Keratinocyte (primary cell): ENCODE measurements at regions not wholly inside any gene's neighbourhood (a gene's known extent, or its start where the extent isn't known, plus 50 kb on each side); places are given as distances from the start of the nearest gene placed in this dataset.

ENCODE experiments used
- DNase-seq: peaks from one replicate; pipeline ENCODE4 v3.0.0-alpha.2; 2011; ENCODE audit warnings: low read depth, missing footprints, low spot score
- FAIRE-seq: peaks from 2 replicates; lab custom pipeline; 2011; peaks lifted over from hg19 to GRCh38; lab: Jason Lieb, UNC
- H2AFZ ChIP-seq: 2 replicates; pipeline ENCODE4 v1.6.0; 2012; ENCODE audit warnings: low read length, control low read depth, inconsistent platforms; ENCODE audit not compliant: control insufficient read depth
- H3K27ac ChIP-seq: 2 replicates; pipeline ENCODE4 v1.5.1; 2011; ENCODE audit warnings: low read length; ENCODE audit not compliant: control insufficient read depth, insufficient read depth
- H3K27me3 ChIP-seq: 3 replicates; pipeline ENCODE4 v1.6.0; 2011; ENCODE audit warnings: low read length; ENCODE audit not compliant: control insufficient read depth, insufficient read depth; ENCODE audit errors: extremely low read depth
- H3K36me3 ChIP-seq, 2 experiments: 2 replicates in 1 of 2; 3 replicates in 1 of 2; pipeline ENCODE4 v1.5.1; 2011; ENCODE audit warnings: low read length in 2 of 2, mild to moderate bottlenecking in 1 of 2; ENCODE audit not compliant: control insufficient read depth in 2 of 2, insufficient read depth in 2 of 2; ENCODE audit errors: extremely low read depth in 1 of 2
- H3K4me1 ChIP-seq: 3 replicates; pipeline ENCODE4 v1.5.1; 2011; ENCODE audit warnings: low read length; ENCODE audit not compliant: control insufficient read depth, insufficient read depth; ENCODE audit errors: extremely low read depth
- H3K4me2 ChIP-seq: 3 replicates; pipeline ENCODE4 v1.6.0; 2011; ENCODE audit warnings: low read depth, low read length; ENCODE audit not compliant: control insufficient read depth, insufficient read depth; ENCODE audit errors: extremely low read depth
- H3K4me3 ChIP-seq, 3 experiments: fragments of 200-600 bp in 1 of 3; sonication (generic) in 1 of 3; 2 replicates in 2 of 3; 3 replicates in 1 of 3; pipeline ENCODE4 v1.5.1; 2011 to 2016; ENCODE audit warnings: low read length in 3 of 3, mild to moderate bottlenecking in 3 of 3, control low read depth in 2 of 3, inconsistent platforms in 1 of 3, low read depth in 1 of 3, mixed read lengths in 1 of 3, mixed run types in 1 of 3, moderate library complexity in 1 of 3; ENCODE audit not compliant: control insufficient read depth in 2 of 3, insufficient read depth in 2 of 3; ENCODE audit errors: extremely low read depth in 1 of 3
- H3K79me2 ChIP-seq: 2 replicates; pipeline ENCODE4 v1.6.0; 2012; ENCODE audit warnings: low read length; ENCODE audit not compliant: control insufficient read depth, insufficient read depth
- H3K9ac ChIP-seq: 3 replicates; pipeline ENCODE4 v1.6.0; 2011; ENCODE audit warnings: low read length; ENCODE audit not compliant: control insufficient read depth, insufficient read depth; ENCODE audit errors: extremely low read depth
- H3K9me1 ChIP-seq: 3 replicates; pipeline ENCODE4 v1.6.0; 2011; ENCODE audit warnings: low read length; ENCODE audit not compliant: control insufficient read depth, insufficient read depth; ENCODE audit errors: extremely low read depth
- H3K9me3 ChIP-seq: 2 replicates; pipeline ENCODE4 v1.5.1; 2012; ENCODE audit warnings: low read depth, low read length; ENCODE audit not compliant: control insufficient read depth
- H4K20me1 ChIP-seq: 3 replicates; pipeline ENCODE4 v1.6.0; 2011; ENCODE audit warnings: low read length; ENCODE audit not compliant: control insufficient read depth, insufficient read depth; ENCODE audit errors: extremely low read depth
- CTCF ChIP-seq, 3 experiments: IDR thresholded peaks in 1 of 3; conservative IDR thresholded peaks in 1 of 3; optimal IDR thresholded peaks in 1 of 3; 2 replicates in 2 of 3; 3 replicates in 1 of 3; pipeline versions ENCODE3 to v1.5.1; 2011; ENCODE audit warnings: low read length in 3 of 3, mild to moderate bottlenecking in 3 of 3, moderate library complexity in 2 of 3, control low read depth in 1 of 3, inconsistent platforms in 1 of 3; ENCODE audit not compliant: insufficient read depth in 2 of 3; ENCODE audit errors: extremely low read depth in 1 of 3
- EZH2 ChIP-seq: IDR thresholded peaks from one replicate; pipeline ENCODE4 v1.6.1; 2012; ENCODE audit warnings: inconsistent platforms, mild to moderate bottlenecking, low read length, moderate library complexity
- dilution Hi-C: fragments of 300-500 bp; cut with MboI; formaldehyde crosslinking; loops from one replicate; pipeline ENCODE4 v1.7.0; 2020; ENCODE audit warnings: low sequenced_read_pairs; ENCODE audit not compliant: extremely low pct_ligation_motif_present

GRCh38 chrX:1903236-1903935 is 288.5 kb downstream of the ASMT start:
- dilution Hi-C loops: no loop called here

DNA sequence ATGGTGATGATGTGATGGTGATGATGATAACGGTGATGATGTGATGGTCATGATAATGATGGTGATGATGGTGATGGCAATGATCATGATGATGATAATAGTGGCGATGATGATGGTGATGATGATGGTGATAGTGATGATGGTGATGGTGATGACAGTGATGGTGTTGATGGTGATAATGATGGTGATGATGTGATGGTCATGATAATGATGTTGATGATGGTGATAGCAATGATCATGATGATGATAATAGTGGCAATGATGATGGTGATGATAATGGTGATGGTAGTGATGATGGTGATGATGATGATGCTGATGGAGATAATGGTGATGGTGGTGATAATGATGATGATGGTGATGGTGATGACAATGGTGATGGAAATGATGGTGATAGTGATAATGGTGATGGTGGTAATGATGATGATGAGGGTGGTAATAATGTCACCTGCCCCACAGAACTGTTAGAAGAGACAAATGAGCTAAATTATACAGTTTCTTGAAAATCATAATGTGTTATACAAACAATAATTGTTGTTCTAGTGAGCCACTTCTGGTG is 289.9 kb downstream of the ASMT start:
- H3K4me2 ChIP-seq: no peak overlapping the region
- no peaks in the 10 kb centered on the region for H4K20me1 ChIP-seq
- no peak for FAIRE-seq
- H3K9me1 ChIP-seq: no peaks in the 10 kb centered on the region
- H3K4me3 ChIP-seq: no peak overlapping the region
- DNase-seq: no peak
- H3K4me1 ChIP-seq: no peaks in the 10 kb centered on the region
- no peak overlapping the region for H2AFZ ChIP-seq
- H3K36me3 ChIP-seq: no peaks in the 10 kb centered on the region
- TF ChIP-seq EZH2: no peak
- no peak for TF ChIP-seq CTCF (optimal IDR thresholded peaks at IDR 0.05 in 1 of 3, IDR thresholded peaks at IDR 0.05 in 1 of 3, conservative IDR thresholded peaks at IDR 0.05 in 1 of 3; ENCODE audit: extremely low read depth in 1 of 3, insufficient read depth in 2 of 3, low read length in 3 of 3)
- peaks cover 7% of the 10 kb centered on the region for H3K9me3 ChIP-seq
- H3K27ac ChIP-seq: no peak overlapping the region
- H3K27me3 ChIP-seq: no peaks in the 10 kb centered on the region
- H3K9ac ChIP-seq: no peak overlapping the region
- H3K79me2 ChIP-seq: no peaks in the 10 kb centered on the region
- dilution Hi-C loops: no loop called here

More at GRCh38 chrX:1903236-1903935, 288.5 kb downstream of the ASMT start:
- Histone ChIP-seq H3K4me3 (no peak overlapping the region), H3K79me2 (no peaks in the 10 kb centered on the region), H3K27ac (no peak overlapping the region), H3K4me1 (no peaks in the 10 kb centered on the region), H3K4me2 (no peak overlapping the region), H4K20me1 (no peaks in the 10 kb centered on the region), H3K9me3 (peaks cover 9% of the 10 kb centered on the region), H2AFZ (no peak overlapping the region), H3K9ac (no peak overlapping the region), H3K36me3 (no peaks in the 10 kb centered on the region), H3K9me1 (no peaks in the 10 kb centered on the region), H3K27me3 (no peaks in the 10 kb centered on the region)
- DNase-seq (no peak), FAIRE-seq (no peak)
- TF ChIP-seq EZH2 (no peak), CTCF (optimal IDR thresholded peaks at IDR 0.05 in 1 of 3, IDR thresholded peaks at IDR 0.05 in 1 of 3, conservative IDR thresholded peaks at IDR 0.05 in 1 of 3; ENCODE audit: extremely low read depth in 1 of 3, insufficient read depth in 2 of 3, low read length in 3 of 3) (no peak)
